Panc1 (cell line): ENCODE measurements at regions not wholly inside any gene's neighbourhood (a gene's known extent, or its start where the extent isn't known, plus 50 kb on each side); places are given as distances from the start of the nearest gene placed in this dataset.

Experiments
- ATAC-seq: fragments of 200-7000 bp; cut with Tn5 transposase; 2 replicates; pipeline ENCODE4 v1.9.1; 2020; ENCODE audit warnings: mild to moderate bottlenecking, moderate library complexity
- BruUV-seq: library from RNA; stranded (reverse); fragments of 400-500 nt; replicated peaks from 2 replicates; lab custom pipeline; 2021; lab: Mats Ljungman, UMichigan
- CTCF ChIA-PET: fragments of 300-600 bp; sonication (Branson Sonifier 250); formaldehyde crosslinking; loops from one replicate; lab custom pipeline; 2022; ENCODE audit warnings: antibody characterized with exemption; lab: Charles Lee
- POLR2A ChIA-PET: fragments of 300-600 bp; sonication (Branson Sonifier 250); formaldehyde crosslinking; loops from one replicate; lab custom pipeline; 2022; ENCODE audit warnings: antibody characterized with exemption; lab: Charles Lee
- DNase-seq: peaks from one replicate; pipeline ENCODE4 v3.0.0-alpha.2; 2010; ENCODE audit warnings: low read depth, low spot score
- H3K27ac ChIP-seq: 2 replicates; pipeline ENCODE4 v1.5.1; 2011; ENCODE audit warnings: mild to moderate bottlenecking, low read length, inconsistent platforms
- H3K27me3 ChIP-seq: fragments of 200-500 bp; sonication (Bioruptor generic); 2 replicates; pipeline ENCODE4 v1.6.0; 2014; ENCODE audit warnings: low read length, inconsistent platforms; ENCODE audit not compliant: control insufficient read depth, insufficient read depth
- H3K36me3 ChIP-seq: fragments of 200-500 bp; sonication (Bioruptor generic); 2 replicates; pipeline ENCODE4 v1.5.1; 2014; ENCODE audit warnings: inconsistent platforms, mild to moderate bottlenecking, low read length, moderate library complexity; ENCODE audit not compliant: control insufficient read depth, insufficient read depth
- H3K4me1 ChIP-seq: 2 replicates; pipeline ENCODE4 v1.5.1; 2011; ENCODE audit warnings: inconsistent platforms, mild to moderate bottlenecking, low read length, moderate library complexity; ENCODE audit not compliant: control insufficient read depth, insufficient read depth
- H3K4me3 ChIP-seq, 2 experiments: 2 replicates each; pipeline ENCODE4 v1.5.1; 2011 to 2012; ENCODE audit warnings: low read depth in 2 of 2, low read length in 2 of 2, mild to moderate bottlenecking in 2 of 2, inconsistent platforms in 1 of 2, moderate library complexity in 1 of 2
- H3K9me3 ChIP-seq: fragments of 200-500 bp; sonication (Bioruptor generic); 2 replicates; pipeline ENCODE4 v1.5.1; 2014; ENCODE audit warnings: low read depth, mild to moderate bottlenecking, inconsistent platforms, low read length, moderate library complexity; ENCODE audit not compliant: control insufficient read depth, insufficient read depth
- CTCF ChIP-seq: fragments of 450-650 bp; IDR thresholded peaks from 2 replicates; pipeline ENCODE4 v1.5.1; 2017; ENCODE audit warnings: mild to moderate bottlenecking
- POLR2AphosphoS5 ChIP-seq: IDR thresholded peaks from 2 replicates; pipeline ENCODE4 v1.6.1; 2012; ENCODE audit warnings: mild to moderate bottlenecking, low read depth, low read length, moderate library complexity
- REST ChIP-seq, 2 experiments: IDR thresholded peaks; 2 replicates each; pipeline ENCODE4 v1.6.1; 2011 to 2012; ENCODE audit warnings: low read depth in 2 of 2, control low read depth in 1 of 2, low read length in 1 of 2, mild to moderate bottlenecking in 1 of 2, moderate library complexity in 1 of 2; ENCODE audit not compliant: insufficient read depth in 1 of 2
- SIN3A ChIP-seq: IDR thresholded peaks from 2 replicates; pipeline ENCODE4 v1.6.1; 2012; ENCODE audit warnings: low read depth, mild to moderate bottlenecking, low read length, moderate library complexity, borderline replicate concordance; ENCODE audit not compliant: insufficient read depth
- TCF7L2 ChIP-seq: IDR thresholded peaks from 2 replicates; pipeline ENCODE4 v1.6.1; 2011; ENCODE audit warnings: mild to moderate bottlenecking, low read depth, low read length, inconsistent platforms
- in situ Hi-C: cut with HindIII; loops from 2 replicates; pipeline ENCODE4 v1.10.0; 2016; ENCODE audit warnings: low sequenced_read_pairs, low pct_unique_long_range_greater_than_20kb
- intact Hi-C: fragments of 100-400 bp; cut with micrococcal nuclease; formaldehyde crosslinking; loops from one replicate; pipeline ENCODE4 v1.10.0; 2022; ENCODE audit not compliant: unreplicated experiment

GRCh38 chr6:134768931-134769330, 181.0 kb downstream of the ALDH8A1 start:
- ChIA-PET POLR2A (interaction anchor here (0.7 kb wide), 1 partner anchor 287 kb away, joined by 3 read pairs; no protein-coding TSS in a partner anchor), CTCF (no interaction called here)
- Histone ChIP-seq H3K4me1 (no peaks in the 10 kb centered on the region), H3K27me3 (0 out of 2 replicates have a peak, but pooled peaks cover 2% of the 10 kb centered on the region), H3K36me3 (no peaks in the 10 kb centered on the region), H3K9me3 (no peaks in the 10 kb centered on the region), H3K4me3 (no peak overlapping the region), H3K27ac (no peak overlapping the region)
- TF ChIP-seq SIN3A: no peak
- no peak for TF ChIP-seq CTCF
- TF ChIP-seq REST (IDR thresholded peaks at IDR 0.05; ENCODE audit: insufficient read depth in 1 of 2, low read depth in 2 of 2, low read length in 1 of 2): no peak
- no peak for TF ChIP-seq TCF7L2
- TF ChIP-seq POLR2AphosphoS5: no peak
- intact Hi-C loops: no loop called here
- in situ Hi-C loops: no loop called here
- no TSS peak for BruUV-seq
- no peak for ATAC-seq
- DNase-seq: no peak

GRCh38 chr6:134766497-134766896, 183.4 kb downstream of the ALDH8A1 start:
- ATAC-seq: no peak
- CTCF ChIA-PET: no interaction called here
- TF ChIP-seq TCF7L2 (no peak), REST (IDR thresholded peaks at IDR 0.05; ENCODE audit: insufficient read depth in 1 of 2, low read depth in 2 of 2, low read length in 1 of 2) (no peak), SIN3A (no peak), CTCF (no peak), POLR2AphosphoS5 (no peak)
- Histone ChIP-seq H3K4me1 (no peaks in the 10 kb centered on the region), H3K9me3 (no peaks in the 10 kb centered on the region), H3K27ac (no peak overlapping the region), H3K36me3 (no peaks in the 10 kb centered on the region), H3K4me3 (no peak overlapping the region), H3K27me3 (0 out of 2 replicates have a peak, but pooled peaks cover 2% of the 10 kb centered on the region)
- BruUV-seq: no TSS peak
- in situ Hi-C loops: no loop called here
- intact Hi-C loops: no loop called here
- POLR2A ChIA-PET: no interaction called here
- no peak for DNase-seq
